Stimulated activated naive CD4-positive, alpha-beta T cell treated with Interleukin-2 at 50 U/mL for 16 hours (primary cell): ENCODE measurements at regions not wholly inside any gene's neighbourhood (a gene's known extent, or its start where the extent isn't known, plus 50 kb on each side); places are given as distances from the start of the nearest gene placed in this dataset.

ENCODE experiments used
- DNase-seq: peaks from one replicate; lab custom pipeline; 2025; lab: John Stamatoyannopoulos, UW

GRCh38 chr10:65501259-65501658 lies 1424.6 kb upstream of the LRRTM3 start:
- DNase-seq, result no peak

- DNase-seq, result no peak
Observed at GRCh38 chr10:65518379-65518778, 1407.5 kb upstream of the LRRTM3 start.

- DNase-seq, result no peak
Observed at GRCh38 chr10:65528986-65529385, 1396.8 kb upstream of the LRRTM3 start.

- no peak for DNase-seq
Observed at GRCh38 chr10:65531545-65531944, 1394.3 kb upstream of the LRRTM3 start.

- DNase-seq, result no peak
Observed at GRCh38 chr10:65534771-65535170, 1391.1 kb upstream of the LRRTM3 start.

GRCh38 chr10:65544756-65545155 lies 1381.1 kb upstream of the LRRTM3 start:
- DNase-seq, result no peak

GRCh38 chr10:65548001-65548400 lies 1377.8 kb upstream of the LRRTM3 start:
- DNase-seq, result no peak

- no peak for DNase-seq
Observed at GRCh38 chr10:65550761-65551160, 1375.1 kb upstream of the LRRTM3 start.

- DNase-seq, result no peak
Observed at GRCh38 chr10:65555192-65555591, 1370.6 kb upstream of the LRRTM3 start.

GRCh38 chr10:65556006-65556405 lies 1369.8 kb upstream of the LRRTM3 start:
- DNase-seq, result no peak

GRCh38 chr10:65559369-65559768 lies 1366.5 kb upstream of the LRRTM3 start:
- DNase-seq, result no peak

GRCh38 chr10:65565246-65565645 lies 1360.6 kb upstream of the LRRTM3 start:
- DNase-seq, result no peak

- DNase-seq, result no peak
Observed at GRCh38 chr10:65566906-65567305, 1358.9 kb upstream of the LRRTM3 start.

GRCh38 chr10:65570143-65571010 lies 1355.5 kb upstream of the LRRTM3 start:
- no peak for DNase-seq

GRCh38 chr10:65571011-65571570 lies 1354.7 kb upstream of the LRRTM3 start:
- DNase-seq, result no peak

GRCh38 chr10:65581426-65582026 lies 1344.3 kb upstream of the LRRTM3 start:
- no peak for DNase-seq

- DNase-seq, result no peak
Observed at GRCh38 chr10:65602182-65602865, 1323.5 kb upstream of the LRRTM3 start.

GRCh38 chr10:65611592-65611991 lies 1314.2 kb upstream of the LRRTM3 start:
- DNase-seq, result no peak

GRCh38 chr10:65614956-65615565 lies 1310.8 kb upstream of the LRRTM3 start:
- no peak for DNase-seq

- no peak for DNase-seq
Observed at GRCh38 chr10:65618126-65618525, 1307.7 kb upstream of the LRRTM3 start.

- no peak for DNase-seq
Observed at GRCh38 chr10:65620404-65621048, 1305.3 kb upstream of the LRRTM3 start.

GRCh38 chr10:65622608-65623007 lies 1303.2 kb upstream of the LRRTM3 start:
- DNase-seq, result no peak
